ENCODE measurements at regions not wholly inside any gene's neighbourhood (a gene's known extent, or its start where the extent isn't known, plus 50 kb on each side); places are given as distances from the start of the nearest gene placed in this dataset.

DNA sequence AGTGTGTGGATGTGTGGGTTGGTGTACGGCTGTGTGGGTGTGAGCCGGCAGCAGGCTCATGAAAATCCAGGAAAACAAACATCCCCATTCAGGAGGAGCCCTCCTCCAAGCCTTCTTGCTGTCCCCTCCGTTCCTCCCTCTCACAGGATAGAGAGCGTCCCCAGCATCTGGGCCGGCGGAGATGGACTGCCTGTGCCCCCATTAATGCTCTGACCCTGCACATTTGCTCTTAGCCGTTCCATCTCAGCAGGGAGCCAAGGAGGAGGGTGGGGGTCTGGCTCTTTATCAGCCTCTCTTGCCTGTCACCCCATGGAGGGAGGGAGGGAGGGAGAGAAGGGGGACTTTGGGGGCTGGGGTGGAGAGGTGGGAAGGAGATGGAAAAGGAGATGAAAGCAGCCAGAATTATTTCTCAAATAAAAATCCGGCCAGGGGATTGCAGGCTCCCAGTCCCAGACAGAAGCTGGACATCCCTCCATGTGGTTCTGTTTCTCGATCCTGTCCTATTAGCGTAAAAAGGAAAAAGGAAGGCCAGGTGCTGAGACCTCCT lies 240.0 kb upstream of the ZFHX3 start:
- Histone ChIP-seq H3K27me3 (ENCODE audit: insufficient read depth) (no peaks in the 10 kb centered on the region), H3K4me2 (no peak overlapping the region), H3K9me2 (no peaks in the 10 kb centered on the region), H3K27ac (ENCODE audit: low read depth in 2 of 2, low read length in 1 of 2) (no peak overlapping the region), H3K4me1 (ENCODE audit: control insufficient read depth in 1 of 2, insufficient read depth in 2 of 2, low read depth in 1 of 2, low read length in 1 of 2) (no peaks in the 10 kb centered on the region; a peak in 1 of 4 replicates), H4K20me1 (ENCODE audit: insufficient read depth) (no peaks in the 10 kb centered on the region), H3K9me3 (no peaks in the 10 kb centered on the region), H3K36me3 (replicated peaks in 1 of 2; ENCODE audit: control insufficient read depth in 1 of 2, insufficient read depth in 2 of 2, low read length in 1 of 2) (no peaks in the 10 kb centered on the region), H3F3A (replicated peaks; ENCODE audit: insufficient read depth) (no peaks in the 10 kb centered on the region), H2AFZ (ENCODE audit: low read depth) (no peak overlapping the region), H3K79me2 (ENCODE audit: insufficient read depth) (no peaks in the 10 kb centered on the region), H3K4me3 (ENCODE audit: low read depth in 2 of 2, low read length in 1 of 2) (no peak overlapping the region), H3K9ac (no peak overlapping the region)
- TF ChIP-seq, protein P1, sequence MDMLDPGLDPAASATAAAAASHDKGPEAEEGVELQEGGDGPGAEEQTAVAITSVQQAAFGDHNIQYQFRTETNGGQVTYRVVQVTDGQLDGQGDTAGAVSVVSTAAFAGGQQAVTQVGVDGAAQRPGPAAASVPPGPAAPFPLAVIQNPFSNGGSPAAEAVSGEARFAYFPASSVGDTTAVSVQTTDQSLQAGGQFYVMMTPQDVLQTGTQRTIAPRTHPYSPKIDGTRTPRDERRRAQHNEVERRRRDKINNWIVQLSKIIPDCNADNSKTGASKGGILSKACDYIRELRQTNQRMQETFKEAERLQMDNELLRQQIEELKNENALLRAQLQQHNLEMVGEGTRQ (IDR thresholded peaks at IDR 0.05; ENCODE audit: borderline replicate concordance, low read depth, low read length): no peak
- TF ChIP-seq TAF1 (IDR thresholded peaks at IDR 0.05; ENCODE audit: borderline replicate concordance, low read depth, low read length) (no peak), POLR2AphosphoS5 (IDR thresholded peaks at IDR 0.05; ENCODE audit: low read depth, low read length) (no peak), SMC3 (IDR thresholded peaks at IDR 0.05; ENCODE audit: low read depth, low read length) (no peak), EP300 (IDR thresholded peaks at IDR 0.05; ENCODE audit: borderline replicate concordance in 1 of 2, low read depth in 1 of 2, low read length in 1 of 2) (no peak), YY1 (IDR thresholded peaks at IDR 0.05; ENCODE audit: low read depth) (no peak), JUND (IDR thresholded peaks at IDR 0.05) (no peak), ELF1 (IDR thresholded peaks at IDR 0.05) (no peak), TCF12 (IDR thresholded peaks at IDR 0.05) (no peak), GABPA (IDR thresholded peaks at IDR 0.05; ENCODE audit: low read depth) (no peak), TEAD4 (IDR thresholded peaks at IDR 0.05; ENCODE audit: borderline replicate concordance, insufficient read depth) (no peak), MXI1 (IDR thresholded peaks at IDR 0.05; ENCODE audit: low read depth, low read length) (no peak)
- TF ChIP-seq, protein P2, sequence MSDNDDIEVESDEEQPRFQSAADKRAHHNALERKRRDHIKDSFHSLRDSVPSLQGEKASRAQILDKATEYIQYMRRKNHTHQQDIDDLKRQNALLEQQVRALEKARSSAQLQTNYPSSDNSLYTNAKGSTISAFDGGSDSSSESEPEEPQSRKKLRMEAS (IDR thresholded peaks at IDR 0.05; ENCODE audit: low read depth): no peak
- TF ChIP-seq, protein P3, sequence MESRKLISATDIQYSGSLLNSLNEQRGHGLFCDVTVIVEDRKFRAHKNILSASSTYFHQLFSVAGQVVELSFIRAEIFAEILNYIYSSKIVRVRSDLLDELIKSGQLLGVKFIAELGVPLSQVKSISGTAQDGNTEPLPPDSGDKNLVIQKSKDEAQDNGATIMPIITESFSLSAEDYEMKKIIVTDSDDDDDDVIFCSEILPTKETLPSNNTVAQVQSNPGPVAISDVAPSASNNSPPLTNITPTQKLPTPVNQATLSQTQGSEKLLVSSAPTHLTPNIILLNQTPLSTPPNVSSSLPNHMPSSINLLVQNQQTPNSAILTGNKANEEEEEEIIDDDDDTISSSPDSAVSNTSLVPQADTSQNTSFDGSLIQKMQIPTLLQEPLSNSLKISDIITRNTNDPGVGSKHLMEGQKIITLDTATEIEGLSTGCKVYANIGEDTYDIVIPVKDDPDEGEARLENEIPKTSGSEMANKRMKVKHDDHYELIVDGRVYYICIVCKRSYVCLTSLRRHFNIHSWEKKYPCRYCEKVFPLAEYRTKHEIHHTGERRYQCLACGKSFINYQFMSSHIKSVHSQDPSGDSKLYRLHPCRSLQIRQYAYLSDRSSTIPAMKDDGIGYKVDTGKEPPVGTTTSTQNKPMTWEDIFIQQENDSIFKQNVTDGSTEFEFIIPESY (IDR thresholded peaks at IDR 0.05; ENCODE audit: borderline replicate concordance, low read depth): no peak
- 58% methylated on average over 6 of the region's 10 CpGs for WGBS (ENCODE audit: low lambda C conversion rate)
- CTCF ChIA-PET: no interaction called here
- DNase-seq: no peak
- POLR2A ChIA-PET: no interaction called here

DNA sequence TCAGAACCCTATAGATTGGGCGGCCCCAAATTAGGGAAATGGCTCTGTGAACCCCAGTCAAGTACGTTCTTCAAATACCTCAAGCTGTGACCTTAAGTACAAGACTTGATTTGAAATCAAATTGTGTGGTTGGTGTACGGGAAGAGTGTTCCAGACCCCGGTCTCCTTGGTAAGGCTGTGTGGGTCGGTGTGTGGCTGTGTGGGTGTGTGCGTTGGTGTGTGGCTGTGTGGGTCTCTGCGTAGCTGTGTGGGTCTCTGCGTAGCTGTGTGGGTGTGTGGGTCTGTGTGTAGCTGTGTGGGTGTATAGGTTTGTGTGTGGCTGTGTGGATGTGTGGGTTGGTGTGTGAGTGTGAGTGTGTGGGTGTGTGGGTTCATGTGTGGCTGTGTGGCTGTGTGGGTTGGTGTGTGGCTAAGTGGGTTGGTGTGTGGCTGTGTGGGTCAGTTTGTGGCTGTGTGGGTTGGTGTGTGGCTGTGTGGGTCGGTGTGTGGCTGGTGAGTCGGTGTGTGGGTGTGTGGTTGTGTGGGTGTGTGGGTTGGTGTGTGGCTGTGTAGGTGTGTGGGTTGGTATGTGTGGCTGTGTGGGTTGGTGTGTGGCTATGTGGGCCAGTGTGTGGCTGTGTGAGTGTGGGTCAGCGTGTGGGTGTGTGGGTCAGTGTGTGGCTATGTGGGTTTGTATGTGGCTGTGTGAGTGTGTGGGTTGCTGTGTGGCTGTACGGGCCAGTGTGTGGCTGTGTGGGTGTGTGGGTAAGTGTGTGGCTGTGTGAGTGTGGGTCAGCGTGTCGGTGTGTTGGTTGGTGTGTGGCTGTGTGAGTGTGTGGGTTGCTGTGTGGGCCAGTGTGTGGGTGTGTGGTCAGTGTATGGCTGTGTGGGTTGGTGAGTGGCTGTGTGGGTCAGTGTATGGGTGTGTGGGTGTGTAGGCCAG lies 238.7 kb upstream of the ZFHX3 start:
- DNase-seq: no peak
- no peaks in the 10 kb centered on the region for H3K27me3 ChIP-seq (ENCODE audit: insufficient read depth)
- no peak overlapping the region for H3K4me2 ChIP-seq
- TF ChIP-seq SIN3A (IDR thresholded peaks at IDR 0.05; ENCODE audit: borderline replicate concordance, low read depth, low read length): no peak
- TF ChIP-seq TEAD4 (IDR thresholded peaks at IDR 0.05; ENCODE audit: borderline replicate concordance, insufficient read depth): no peak
- TF ChIP-seq JUND (IDR thresholded peaks at IDR 0.05): no peak
- no peak for TF ChIP-seq FOSL2 (IDR thresholded peaks at IDR 0.05; ENCODE audit: borderline replicate concordance, low read depth)
- TF ChIP-seq, protein P3 (IDR thresholded peaks at IDR 0.05; ENCODE audit: borderline replicate concordance, low read depth): no peak
- TF ChIP-seq, protein P4, sequence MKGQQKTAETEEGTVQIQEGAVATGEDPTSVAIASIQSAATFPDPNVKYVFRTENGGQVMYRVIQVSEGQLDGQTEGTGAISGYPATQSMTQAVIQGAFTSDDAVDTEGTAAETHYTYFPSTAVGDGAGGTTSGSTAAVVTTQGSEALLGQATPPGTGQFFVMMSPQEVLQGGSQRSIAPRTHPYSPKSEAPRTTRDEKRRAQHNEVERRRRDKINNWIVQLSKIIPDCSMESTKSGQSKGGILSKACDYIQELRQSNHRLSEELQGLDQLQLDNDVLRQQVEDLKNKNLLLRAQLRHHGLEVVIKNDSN (IDR thresholded peaks at IDR 0.05; ENCODE audit: borderline replicate concordance, low read depth): no peak
- no peak for TF ChIP-seq NFIC (IDR thresholded peaks at IDR 0.05; ENCODE audit: borderline replicate concordance)

More for the DNA sequence above, 238.7 kb upstream of the ZFHX3 start:
- Histone ChIP-seq H2AFZ (ENCODE audit: low read depth) (no peak overlapping the region), H3K36me3 (replicated peaks in 1 of 2; ENCODE audit: control insufficient read depth in 1 of 2, insufficient read depth in 2 of 2, low read length in 1 of 2) (no peaks in the 10 kb centered on the region), H3K4me1 (ENCODE audit: control insufficient read depth in 1 of 2, insufficient read depth in 2 of 2, low read depth in 1 of 2, low read length in 1 of 2) (no peaks in the 10 kb centered on the region; a peak in 1 of 4 replicates), H3K9me2 (no peaks in the 10 kb centered on the region), H3F3A (replicated peaks; ENCODE audit: insufficient read depth) (no peaks in the 10 kb centered on the region), H3K27ac (ENCODE audit: low read depth in 2 of 2, low read length in 1 of 2) (no peak overlapping the region), H4K20me1 (ENCODE audit: insufficient read depth) (no peaks in the 10 kb centered on the region), H3K79me2 (ENCODE audit: insufficient read depth) (no peaks in the 10 kb centered on the region), H3K4me3 (ENCODE audit: low read depth in 2 of 2, low read length in 1 of 2) (no peak overlapping the region), H3K9me3 (no peaks in the 10 kb centered on the region), H3K9ac (no peak overlapping the region)
- POLR2A ChIA-PET: no interaction called here
- CTCF ChIA-PET: no interaction called here
- WGBS (ENCODE audit: low lambda C conversion rate): 73% methylated on average over 14 of the region's 14 CpGs

All from SK-N-SH (cell line).